GM21447 (cell line): ENCODE measurements at regions not wholly inside any gene's neighbourhood (a gene's known extent, or its start where the extent isn't known, plus 50 kb on each side); places are given as distances from the start of the nearest gene placed in this dataset.
"Not testable (repeated sequence)": the region's sequence is repeated elsewhere in the genome, so short reads cannot be mapped to it uniquely, and the experiment has no call there.

Experiments used
- ATAC-seq: cut with Tn5 transposase; IDR thresholded peaks from one replicate; pipeline ENCODE4 v1.9.1; 2021; ENCODE audit not compliant: unreplicated experiment

DNA sequence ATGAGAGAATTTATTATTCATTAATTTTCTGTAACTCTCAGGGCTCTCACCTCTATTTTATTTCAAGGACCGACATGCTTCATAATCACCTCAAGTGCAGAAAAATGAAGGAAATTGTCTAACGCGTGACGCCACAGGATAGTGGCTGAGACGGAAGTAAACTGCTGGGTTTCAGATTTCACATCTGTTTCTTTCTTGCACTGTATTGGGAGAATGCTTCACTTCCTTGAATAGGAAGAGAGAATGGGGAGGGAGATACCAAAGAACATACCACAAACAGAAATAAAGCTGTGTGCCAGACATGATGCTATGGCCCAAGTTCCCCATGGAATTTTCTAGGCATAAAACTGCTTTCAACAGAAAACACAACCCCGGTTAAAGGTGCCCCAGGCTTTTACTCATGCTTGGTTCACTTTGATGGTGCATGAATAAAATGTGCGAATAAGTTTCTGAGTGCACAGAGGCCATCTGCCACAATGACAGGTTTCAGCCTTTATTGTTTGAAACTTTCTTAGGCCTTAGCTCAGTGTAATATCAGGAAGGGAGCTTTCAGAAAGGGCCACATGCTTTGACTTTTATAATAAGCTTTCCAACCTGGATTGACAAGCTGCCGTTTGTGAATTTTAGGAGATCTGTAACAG is 1116.4 kb downstream of the SOCS6 start:
- no peak for ATAC-seq

DNA sequence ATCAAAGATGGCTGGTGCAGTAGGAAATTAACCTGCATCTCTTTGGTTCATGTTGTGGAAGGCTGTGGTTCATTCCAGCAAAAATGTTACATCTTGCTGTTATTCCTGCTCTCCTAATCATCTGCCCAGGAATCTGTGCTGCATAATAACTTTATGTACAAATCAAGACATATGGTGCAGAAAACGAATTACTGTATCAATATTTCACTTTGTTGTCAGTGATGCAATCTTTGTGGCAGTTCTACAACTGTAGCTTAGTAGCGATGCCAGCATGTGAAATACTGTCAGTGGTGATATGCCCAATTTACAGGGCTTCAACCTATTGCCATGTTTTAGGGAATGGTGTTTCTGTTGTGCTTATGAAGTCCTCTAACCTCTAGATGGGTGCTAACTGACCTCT is 1114.7 kb downstream of the SOCS6 start:
- ATAC-seq: no peak

DNA sequence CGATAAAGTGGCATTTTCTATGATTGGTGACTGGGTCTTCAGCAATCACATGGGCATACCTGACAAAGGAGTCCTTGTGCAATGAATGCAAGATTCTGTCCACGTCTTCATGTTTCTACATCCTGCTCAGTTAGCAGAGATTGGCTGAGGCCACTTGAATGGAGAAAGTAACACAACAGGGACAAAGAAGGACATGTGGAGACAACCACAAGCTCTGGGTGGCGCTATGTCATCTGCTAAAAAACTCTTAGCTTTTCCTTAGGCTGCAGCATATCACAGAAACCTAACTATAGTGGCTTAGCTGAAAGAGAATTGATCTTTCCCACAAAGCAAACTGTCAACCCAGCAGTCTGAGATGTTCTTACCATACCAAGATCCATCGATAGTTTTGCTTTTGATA is 1109.7 kb downstream of the SOCS6 start:
- ATAC-seq: no peak

DNA sequence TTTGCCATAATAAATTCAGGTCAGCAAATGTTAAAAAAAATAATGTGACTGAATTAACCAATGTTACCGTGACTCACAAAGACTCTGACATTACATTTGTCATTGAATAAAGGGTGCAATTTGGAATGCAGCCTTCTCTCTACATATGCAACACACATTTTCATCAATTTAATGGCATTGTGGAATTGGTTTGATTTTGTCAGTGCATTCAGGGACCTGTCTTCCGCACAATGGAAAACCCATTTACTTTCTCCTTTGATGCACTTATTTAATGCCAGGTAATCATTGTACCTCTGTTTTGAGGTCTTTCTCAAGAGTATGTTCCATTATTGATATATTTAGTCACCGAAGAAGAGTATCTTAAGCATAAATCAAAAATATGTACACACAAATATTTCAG is 1099.3 kb downstream of the SOCS6 start:
- ATAC-seq: no peak

DNA sequence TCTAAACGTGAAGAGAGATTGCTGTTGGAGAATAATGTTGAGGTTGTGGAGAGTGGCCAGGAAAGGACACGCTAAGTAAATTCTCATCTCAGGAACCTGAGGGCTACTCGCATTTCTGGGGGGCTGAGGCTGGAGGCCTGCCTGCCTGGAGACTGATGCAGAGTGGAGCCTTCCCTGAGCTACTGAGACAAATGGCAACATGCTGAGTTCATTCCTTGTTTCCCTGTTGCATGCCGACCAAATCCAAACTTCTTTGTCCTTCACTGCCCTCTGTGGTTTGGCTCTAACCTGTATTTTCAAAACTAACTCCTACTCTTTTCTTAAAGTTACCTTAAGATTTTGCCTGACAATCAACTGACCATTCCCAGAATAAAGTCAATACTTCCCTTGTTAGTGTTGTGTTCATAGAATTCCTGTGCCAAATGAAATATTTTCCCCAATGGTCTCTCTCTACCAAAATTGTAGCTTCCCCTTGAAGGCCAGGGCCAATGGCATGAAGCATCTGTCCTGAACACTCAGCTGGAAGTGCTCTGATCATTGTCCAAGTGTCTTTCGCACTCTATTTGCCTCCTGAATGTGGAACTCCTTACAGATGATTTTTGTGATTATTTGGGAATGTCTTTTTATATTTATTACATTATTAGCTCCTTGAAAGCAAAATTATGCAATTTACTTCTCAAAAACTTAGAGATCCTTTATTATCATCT is 1085.6 kb downstream of the SOCS6 start:
- no peak for ATAC-seq

DNA sequence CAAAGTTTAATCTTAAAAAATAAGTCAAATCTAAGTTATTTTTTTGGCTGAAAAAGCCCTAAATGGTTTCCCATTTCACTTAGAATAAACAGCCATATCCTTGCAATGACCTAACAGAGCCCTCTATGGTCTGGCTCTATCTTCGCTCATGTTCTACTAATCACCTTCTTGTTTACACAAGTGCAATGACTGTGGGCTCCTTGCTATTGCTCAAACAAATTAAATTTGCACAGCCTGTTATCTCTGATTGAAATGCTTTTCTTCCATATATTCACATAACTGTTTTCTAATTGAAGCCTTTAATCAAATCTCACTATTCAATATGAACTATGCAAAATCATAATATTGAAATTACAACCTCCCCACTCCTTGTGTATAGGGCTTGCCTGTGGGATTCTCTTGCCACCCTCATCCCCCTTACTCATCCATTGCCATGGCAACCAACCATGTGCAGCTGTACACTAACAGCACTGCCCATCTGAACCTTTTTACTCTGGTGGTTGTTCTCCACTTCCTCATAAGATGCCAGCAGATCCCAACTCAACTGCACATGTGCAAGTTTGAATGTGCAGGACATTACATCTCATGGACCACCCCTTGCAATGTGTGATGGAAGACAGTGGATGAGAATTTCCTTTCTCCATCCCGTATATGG is 1083.2 kb downstream of the SOCS6 start:
- ATAC-seq: no peak

DNA sequence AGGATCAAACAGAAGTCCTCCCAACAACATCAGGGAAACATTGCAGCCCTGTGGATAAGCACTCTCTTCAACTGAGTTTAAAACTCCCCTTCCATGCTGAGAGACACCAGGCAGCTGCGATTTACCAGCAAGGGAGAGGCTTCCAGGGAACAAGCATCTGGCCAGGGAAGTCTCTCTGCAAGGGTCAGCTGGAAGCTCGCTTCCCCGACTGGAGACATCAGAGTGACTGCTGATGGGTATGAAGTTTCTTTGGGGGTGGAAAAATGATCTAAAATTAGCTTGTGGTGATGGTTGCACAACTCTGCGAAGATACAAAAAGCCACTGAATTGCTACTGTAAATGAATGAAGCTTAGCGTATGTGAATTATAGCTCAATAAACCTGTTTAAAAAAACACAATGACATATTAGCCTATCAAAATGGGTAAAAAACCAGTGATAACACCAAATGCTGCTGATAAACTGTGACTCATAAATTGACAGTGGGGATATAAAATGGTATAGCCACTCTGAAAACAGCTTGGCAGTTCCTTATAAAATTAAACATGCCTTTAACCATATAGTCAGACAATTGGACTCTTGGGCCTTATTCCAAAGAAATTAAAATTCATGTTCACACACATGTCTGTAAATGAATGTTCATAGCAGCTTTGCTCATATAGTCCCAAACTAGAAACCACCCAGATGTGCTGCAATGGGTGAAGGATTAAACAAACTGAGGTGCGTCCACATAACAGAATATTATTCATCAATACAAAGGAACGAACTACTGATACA is 1082.0 kb downstream of the SOCS6 start:
- ATAC-seq: no peak

DNA sequence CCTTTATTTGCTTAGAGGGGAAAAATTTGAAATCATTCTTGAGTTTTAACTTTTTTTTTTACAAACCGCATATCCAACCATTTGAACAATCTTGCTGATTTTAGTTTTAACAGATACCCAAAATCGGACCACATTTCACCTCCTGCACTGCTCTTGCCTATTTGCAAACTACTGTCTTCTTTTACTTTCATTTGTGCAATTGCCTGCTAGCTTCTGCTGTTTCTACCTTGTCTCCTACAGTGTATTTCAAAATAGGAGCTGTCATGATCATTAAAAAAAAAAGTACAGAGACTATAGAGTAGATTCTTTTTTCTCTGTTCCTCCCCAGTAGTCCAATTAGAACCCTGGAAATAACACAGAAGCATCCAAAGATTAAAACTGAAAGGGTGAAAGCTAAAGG is 1081.2 kb downstream of the SOCS6 start:
- no peak for ATAC-seq

DNA sequence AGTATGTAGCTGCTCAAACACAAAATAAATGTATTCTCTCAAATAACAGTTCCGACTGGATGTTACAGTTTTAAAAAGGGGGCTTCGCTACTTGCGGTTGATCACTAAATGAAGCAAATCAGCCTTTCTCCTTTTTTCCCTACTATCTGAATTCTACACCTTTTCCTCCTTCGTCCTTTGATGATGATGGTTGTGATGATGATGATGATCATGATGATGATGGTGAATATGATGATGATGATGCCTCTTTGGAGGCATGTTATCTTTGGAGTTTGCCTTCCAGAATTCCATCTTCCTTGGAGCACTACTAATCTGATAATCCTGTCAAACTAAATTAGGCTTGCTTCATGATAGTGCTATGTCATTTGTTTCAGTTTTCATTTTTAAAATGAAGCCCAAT is 1073.3 kb downstream of the SOCS6 start:
- no peak for ATAC-seq

DNA sequence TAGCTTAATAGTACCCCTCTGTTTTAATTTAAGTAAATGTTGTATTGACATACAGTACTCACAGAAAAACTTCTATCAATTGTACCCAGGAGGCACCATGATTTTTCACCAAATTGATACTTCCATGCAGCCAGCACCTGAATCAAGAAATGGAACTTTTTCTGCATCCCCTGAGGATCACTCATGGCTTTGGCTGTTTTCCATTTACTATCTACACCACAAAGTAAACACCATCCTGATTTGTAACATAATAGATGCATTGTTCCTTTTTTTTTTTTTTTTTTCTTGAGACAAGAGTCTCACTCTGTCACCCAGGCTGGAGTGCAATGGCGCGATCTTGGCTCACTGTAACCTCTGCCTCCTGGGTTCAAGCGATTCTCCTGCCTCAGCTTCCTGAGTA is 1066.8 kb downstream of the SOCS6 start:
- ATAC-seq: not testable (repeated sequence)

DNA sequence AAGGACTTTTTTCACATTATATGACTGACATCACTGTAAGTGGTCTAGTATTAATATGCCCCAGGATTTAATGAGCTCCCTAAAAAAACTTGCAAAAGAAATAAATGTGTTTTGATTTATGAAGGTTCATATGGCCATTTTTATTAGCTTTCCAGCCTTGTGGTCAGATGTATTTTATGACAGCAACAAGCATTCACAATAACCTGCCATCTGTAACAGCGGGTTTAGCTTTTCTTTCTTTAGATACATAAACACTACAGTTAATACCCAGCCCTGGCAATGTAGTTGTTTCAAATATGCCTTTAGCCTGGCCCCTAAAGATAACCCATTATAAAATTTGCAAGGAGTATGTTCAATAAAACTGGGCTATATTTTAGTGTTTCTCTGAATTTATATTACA is 1063.8 kb downstream of the SOCS6 start:
- no peak for ATAC-seq

DNA sequence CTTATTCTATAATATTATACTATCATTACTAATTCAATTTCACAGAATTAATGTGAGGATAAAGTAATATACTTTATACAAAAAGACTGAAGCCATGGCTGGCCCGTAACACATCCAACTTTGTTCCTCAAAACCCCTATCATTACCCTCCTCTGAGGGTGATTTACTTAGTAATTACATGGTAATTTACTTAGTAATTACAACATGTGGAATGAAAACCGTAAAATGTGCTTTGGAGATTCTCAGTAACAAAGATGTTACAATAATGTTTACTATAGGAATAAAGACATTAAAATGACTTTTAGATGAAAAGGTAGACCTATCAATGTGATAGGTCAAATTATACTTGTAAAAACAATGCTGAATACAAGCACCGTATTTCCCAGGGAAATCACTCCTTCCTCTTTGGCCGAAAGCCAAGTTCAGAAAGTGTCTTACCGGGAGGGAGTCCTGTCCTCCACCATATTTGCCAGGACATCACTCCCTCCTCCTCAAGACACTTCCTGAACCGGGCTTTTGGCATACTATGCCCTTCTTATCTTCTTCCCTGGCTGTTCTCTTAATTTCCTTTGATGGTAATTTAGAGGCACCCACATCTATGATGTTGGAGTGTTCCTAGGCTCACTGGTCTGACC is 1047.8 kb downstream of the SOCS6 start:
- no peak for ATAC-seq

DNA sequence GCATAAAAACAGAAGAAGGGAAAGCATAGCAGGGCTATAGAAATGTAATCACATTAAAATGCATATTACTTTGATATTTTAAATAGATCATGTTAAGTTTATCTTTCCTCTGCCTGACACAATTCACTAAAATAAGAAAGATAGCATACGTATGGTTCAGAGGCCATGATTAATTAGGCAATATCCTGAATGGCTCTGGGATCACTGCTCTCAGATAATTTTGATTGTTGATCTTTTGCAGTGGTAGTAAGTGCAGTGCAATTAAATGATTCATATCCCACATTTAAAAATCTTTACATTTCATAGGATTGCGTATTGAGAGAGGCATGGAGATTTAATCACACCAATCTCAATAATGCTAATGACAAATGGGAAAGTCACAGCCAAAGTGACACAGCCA is 1040.7 kb downstream of the SOCS6 start:
- ATAC-seq: no peak

DNA sequence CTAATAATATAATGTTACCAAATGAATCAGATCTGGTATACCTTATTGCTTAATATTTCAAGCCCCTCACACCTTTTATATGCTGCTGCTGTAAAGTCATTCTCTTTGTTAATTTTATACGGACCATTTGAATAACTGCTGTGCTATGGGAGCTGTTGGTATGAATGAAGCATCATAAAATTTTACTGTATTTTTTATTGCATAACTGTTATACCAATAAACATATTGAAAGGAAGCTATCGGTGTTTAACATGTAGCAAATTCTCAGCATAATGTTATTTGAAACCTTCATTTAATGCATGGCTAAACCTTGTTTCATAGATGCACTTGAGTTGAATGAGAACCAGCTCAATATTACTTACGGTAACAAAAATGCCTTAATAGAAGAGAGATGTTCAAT is 1040.3 kb downstream of the SOCS6 start:
- ATAC-seq: no peak

DNA sequence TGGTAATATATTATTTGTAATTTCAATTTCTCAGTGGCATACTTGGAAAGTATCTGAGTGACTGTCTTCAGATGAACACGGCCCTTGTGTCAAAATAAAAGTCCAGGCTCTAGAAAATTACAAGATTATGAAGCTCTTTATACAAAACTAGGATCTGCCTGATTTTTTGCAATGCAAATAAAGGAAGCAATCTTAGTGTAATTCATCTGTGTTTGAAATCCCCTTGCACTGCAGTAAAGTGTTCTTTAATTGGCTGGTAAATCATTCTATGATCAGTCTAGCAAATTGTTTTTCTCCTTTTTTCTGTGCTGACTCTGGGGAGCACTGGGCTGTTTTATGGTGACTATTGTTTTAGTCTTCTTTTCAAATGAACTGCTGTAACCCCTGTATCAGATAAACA is 1039.0 kb downstream of the SOCS6 start:
- no peak for ATAC-seq

DNA sequence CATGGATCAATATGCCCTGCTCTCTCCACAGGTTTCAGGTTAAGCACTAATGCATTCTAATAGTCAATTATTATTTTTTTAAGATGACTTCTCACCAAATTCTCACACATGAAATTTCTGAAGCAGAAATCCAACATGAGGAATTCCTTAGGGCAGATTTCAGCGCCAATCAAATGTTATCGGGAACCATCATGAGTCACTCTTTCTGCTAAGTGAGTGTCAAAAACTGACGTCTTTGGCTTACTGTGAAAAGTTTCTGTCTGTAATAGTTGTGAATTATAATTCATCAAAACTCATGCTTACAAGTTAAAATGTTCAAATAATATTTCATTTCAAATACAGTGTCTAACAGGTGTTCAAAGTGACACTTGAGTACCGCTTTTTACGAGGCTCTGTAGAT is 1038.6 kb downstream of the SOCS6 start:
- no peak for ATAC-seq

DNA sequence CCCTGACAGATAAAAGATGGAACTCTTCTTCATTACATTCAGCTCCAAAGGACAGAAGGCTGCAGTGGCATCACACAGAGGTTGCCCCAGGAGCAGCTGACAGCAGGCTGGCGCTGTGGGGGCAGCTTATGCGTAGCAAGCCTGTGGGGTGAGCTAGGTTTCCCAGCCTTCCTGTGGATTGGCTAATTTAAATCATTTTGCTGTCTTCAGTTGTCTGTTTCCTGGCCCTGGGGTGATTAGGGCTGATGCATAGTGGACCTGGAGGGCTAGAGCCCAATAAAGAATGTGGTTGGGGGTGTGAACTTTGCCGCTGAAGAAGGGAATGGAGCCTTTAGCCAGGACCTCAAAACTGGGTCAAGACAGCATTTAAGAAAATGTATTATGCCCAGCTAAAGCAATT is 1038.0 kb downstream of the SOCS6 start:
- no peak for ATAC-seq

DNA sequence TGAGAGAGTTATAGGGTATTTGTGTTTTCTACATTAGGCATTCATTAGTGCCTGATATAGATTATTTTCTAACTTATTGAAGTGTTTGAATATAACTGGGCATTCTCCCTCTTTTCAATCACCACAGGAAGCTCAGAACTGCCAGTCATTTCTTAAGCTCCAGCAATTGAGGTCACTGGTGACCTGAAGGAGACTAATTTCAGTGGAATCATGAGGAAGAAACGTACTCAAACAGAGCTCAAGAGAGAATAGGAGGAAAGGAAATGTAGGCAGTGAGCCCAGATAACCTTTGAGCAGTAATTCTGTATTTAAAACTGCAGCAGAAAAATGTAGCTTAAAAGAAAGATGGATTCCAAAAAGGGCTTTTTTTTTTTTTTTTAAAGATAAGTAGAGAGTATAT is 1035.5 kb downstream of the SOCS6 start:
- ATAC-seq: no peak

DNA sequence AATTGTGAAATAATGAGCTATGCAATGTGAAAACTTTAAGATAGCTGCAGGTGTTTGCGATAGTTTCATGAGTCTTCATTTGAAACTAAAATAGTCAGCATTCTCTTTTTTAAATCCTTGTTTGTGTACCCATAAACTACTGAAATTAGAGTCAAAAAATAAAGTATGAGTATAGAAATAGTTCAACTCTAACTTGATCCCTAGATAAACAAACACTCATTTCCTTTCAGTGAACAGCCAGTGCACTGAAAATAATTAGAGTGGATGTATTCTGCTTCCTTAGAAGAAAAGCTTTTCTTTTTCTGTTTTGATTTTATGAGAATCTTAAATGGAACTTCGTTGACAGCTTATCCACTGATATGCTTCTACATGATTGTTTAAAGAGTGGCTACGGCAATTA is 1033.4 kb downstream of the SOCS6 start:
- ATAC-seq: no peak

DNA sequence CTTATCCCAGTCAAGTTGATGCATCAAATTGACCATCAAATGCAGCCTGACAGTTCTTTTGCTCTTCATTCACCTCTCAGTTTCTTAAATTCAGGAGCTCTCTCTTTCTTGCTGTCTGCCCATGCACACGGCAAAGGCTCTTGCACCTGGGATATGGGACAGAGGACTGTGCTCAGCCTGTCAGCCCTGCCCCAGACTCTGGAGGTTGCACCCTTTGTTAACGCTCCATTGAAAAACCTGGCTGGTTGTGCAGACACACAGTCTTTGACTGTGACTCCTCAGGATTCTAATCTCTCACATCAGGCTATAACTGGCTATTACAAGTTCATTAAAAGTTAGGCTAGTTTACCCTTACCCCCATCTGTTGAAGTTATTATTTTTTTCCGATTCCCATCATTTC is 1032.5 kb downstream of the SOCS6 start:
- no peak for ATAC-seq

DNA sequence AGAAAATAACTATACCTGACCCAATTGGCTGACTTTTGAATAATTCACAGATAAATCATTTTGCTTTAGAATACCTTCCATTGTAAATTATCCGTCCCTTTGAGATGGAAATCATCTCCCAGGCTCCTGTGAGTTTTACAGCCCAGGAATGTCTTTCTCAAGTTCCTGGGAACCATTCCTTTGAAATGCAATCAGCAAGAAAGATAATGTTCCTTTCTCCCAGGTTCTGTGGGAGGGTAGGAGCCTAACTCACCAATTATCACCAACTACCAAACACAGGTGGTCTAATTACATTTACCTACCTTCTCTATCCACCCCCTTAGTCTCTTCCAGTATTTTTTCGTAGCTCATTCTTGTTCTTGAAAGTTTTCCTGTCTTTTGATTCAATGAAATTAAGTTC is 1016.0 kb downstream of the SOCS6 start:
- ATAC-seq: no peak
